ENCODE measurements at regions not wholly inside any gene's neighbourhood (a gene's known extent, or its start where the extent isn't known, plus 50 kb on each side); places are given as distances from the start of the nearest gene placed in this dataset.

GRCh38 chr6:156638581-156638980, 138.6 kb upstream of the ARID1B start:
- TF ChIP-seq, protein P1, sequence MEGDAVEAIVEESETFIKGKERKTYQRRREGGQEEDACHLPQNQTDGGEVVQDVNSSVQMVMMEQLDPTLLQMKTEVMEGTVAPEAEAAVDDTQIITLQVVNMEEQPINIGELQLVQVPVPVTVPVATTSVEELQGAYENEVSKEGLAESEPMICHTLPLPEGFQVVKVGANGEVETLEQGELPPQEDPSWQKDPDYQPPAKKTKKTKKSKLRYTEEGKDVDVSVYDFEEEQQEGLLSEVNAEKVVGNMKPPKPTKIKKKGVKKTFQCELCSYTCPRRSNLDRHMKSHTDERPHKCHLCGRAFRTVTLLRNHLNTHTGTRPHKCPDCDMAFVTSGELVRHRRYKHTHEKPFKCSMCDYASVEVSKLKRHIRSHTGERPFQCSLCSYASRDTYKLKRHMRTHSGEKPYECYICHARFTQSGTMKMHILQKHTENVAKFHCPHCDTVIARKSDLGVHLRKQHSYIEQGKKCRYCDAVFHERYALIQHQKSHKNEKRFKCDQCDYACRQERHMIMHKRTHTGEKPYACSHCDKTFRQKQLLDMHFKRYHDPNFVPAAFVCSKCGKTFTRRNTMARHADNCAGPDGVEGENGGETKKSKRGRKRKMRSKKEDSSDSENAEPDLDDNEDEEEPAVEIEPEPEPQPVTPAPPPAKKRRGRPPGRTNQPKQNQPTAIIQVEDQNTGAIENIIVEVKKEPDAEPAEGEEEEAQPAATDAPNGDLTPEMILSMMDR (IDR thresholded peaks at IDR 0.05): no peak
- TF ChIP-seq POLR2A (IDR thresholded peaks at IDR 0.05) (no peak), POLR2AphosphoS5 (IDR thresholded peaks at IDR 0.05) (no peak)

Measured in prostate gland (tissue), 2 donors.